ENCODE measurements at regions not wholly inside any gene's neighbourhood (a gene's known extent, or its start where the extent isn't known, plus 50 kb on each side); places are given as distances from the start of the nearest gene placed in this dataset.

- TF ChIP-seq EGR1 (IDR thresholded peaks at IDR 0.05) (no peak), YY1 (IDR thresholded peaks at IDR 0.05; ENCODE audit: low read depth) (no peak), TEAD4 (IDR thresholded peaks at IDR 0.05) (no peak), ZBTB7A (IDR thresholded peaks at IDR 0.05; ENCODE audit: low read depth) (no peak), CREB1 (IDR thresholded peaks at IDR 0.05; ENCODE audit: low read depth) (no peak), EP300 (IDR thresholded peaks at IDR 0.05; ENCODE audit: borderline replicate concordance) (no peak), NFIC (IDR thresholded peaks at IDR 0.05) (no peak)
These were observed 1559.0 kb upstream of the SLC10A2 start for GRCh38 chr13:104625201-104625600.

- TF ChIP-seq TAF1 (IDR thresholded peaks at IDR 0.05; ENCODE audit: low read depth) (no peak), MAX (IDR thresholded peaks at IDR 0.05) (no peak), YY1 (IDR thresholded peaks at IDR 0.05; ENCODE audit: low read depth) (no peak), EP300 (IDR thresholded peaks at IDR 0.05; ENCODE audit: borderline replicate concordance) (no peak), REST (IDR thresholded peaks at IDR 0.05; ENCODE audit: low read depth) (no peak), FOXM1 (IDR thresholded peaks at IDR 0.05; ENCODE audit: borderline replicate concordance, low read depth) (no peak), ZBTB7A (IDR thresholded peaks at IDR 0.05; ENCODE audit: low read depth) (no peak), USF1 (IDR thresholded peaks at IDR 0.05) (no peak), CREB1 (IDR thresholded peaks at IDR 0.05; ENCODE audit: low read depth) (no peak), CEBPB (IDR thresholded peaks at IDR 0.05) (no peak), EGR1 (IDR thresholded peaks at IDR 0.05) (no peak), TEAD4 (IDR thresholded peaks at IDR 0.05) (no peak), NFIC (IDR thresholded peaks at IDR 0.05) (no peak), TCF12 (IDR thresholded peaks at IDR 0.05; ENCODE audit: low read depth) (no peak)
These were observed 1550.8 kb upstream of the SLC10A2 start for GRCh38 chr13:104616990-104617389.

- no peak for TF ChIP-seq MAX (IDR thresholded peaks at IDR 0.05)
- no peak for TF ChIP-seq NFIC (IDR thresholded peaks at IDR 0.05)
- no peak for TF ChIP-seq ZBTB7A (IDR thresholded peaks at IDR 0.05; ENCODE audit: low read depth)
- no peak for TF ChIP-seq REST (IDR thresholded peaks at IDR 0.05; ENCODE audit: low read depth)
- no peak for TF ChIP-seq TAF1 (IDR thresholded peaks at IDR 0.05; ENCODE audit: low read depth)
- TF ChIP-seq TEAD4 (IDR thresholded peaks at IDR 0.05) = no peak
- TF ChIP-seq TCF12 (IDR thresholded peaks at IDR 0.05; ENCODE audit: low read depth) = no peak
- TF ChIP-seq EGR1 (IDR thresholded peaks at IDR 0.05) = no peak
- TF ChIP-seq EP300 (IDR thresholded peaks at IDR 0.05; ENCODE audit: borderline replicate concordance) = no peak
- TF ChIP-seq FOXM1 (IDR thresholded peaks at IDR 0.05; ENCODE audit: borderline replicate concordance, low read depth) = no peak
- TF ChIP-seq YY1 (IDR thresholded peaks at IDR 0.05; ENCODE audit: low read depth) = no peak
- TF ChIP-seq CREB1 (IDR thresholded peaks at IDR 0.05; ENCODE audit: low read depth) = no peak
- no peak for TF ChIP-seq RAD21 (IDR thresholded peaks at IDR 0.05; ENCODE audit: low read depth)
- no peak for TF ChIP-seq USF1 (IDR thresholded peaks at IDR 0.05)
- no peak for TF ChIP-seq CEBPB (IDR thresholded peaks at IDR 0.05)
These were observed 1548.3 kb upstream of the SLC10A2 start for GRCh38 chr13:104614361-104615145.

GRCh38 chr13:104608331-104608730 is 1542.1 kb upstream of the SLC10A2 start:
- TF ChIP-seq CEBPB (IDR thresholded peaks at IDR 0.05) = no peak
- no peak for TF ChIP-seq YY1 (IDR thresholded peaks at IDR 0.05; ENCODE audit: low read depth)
- TF ChIP-seq TAF1 (IDR thresholded peaks at IDR 0.05; ENCODE audit: low read depth) = no peak
- TF ChIP-seq TEAD4 (IDR thresholded peaks at IDR 0.05) = no peak

GRCh38 chr13:104597546-104598180 is 1531.4 kb upstream of the SLC10A2 start:
- no peak for TF ChIP-seq MAX (IDR thresholded peaks at IDR 0.05)
- no peak for TF ChIP-seq EP300 (IDR thresholded peaks at IDR 0.05; ENCODE audit: borderline replicate concordance)
